ENCODE measurements at regions not wholly inside any gene's neighbourhood (a gene's known extent, or its start where the extent isn't known, plus 50 kb on each side); places are given as distances from the start of the nearest gene placed in this dataset.

GRCh38 chr7:124489082-124489819, 276.3 kb downstream of the GPR37 start:
- DNase-seq: no peak

GRCh38 chr7:124482229-124482628, 283.4 kb downstream of the GPR37 start:
- no peak for DNase-seq

GRCh38 chr7:124480821-124481290, 284.7 kb downstream of the GPR37 start:
- no peak for DNase-seq

GRCh38 chr7:124480036-124480820, 285.4 kb downstream of the GPR37 start:
- no peak for DNase-seq

- no peak for DNase-seq
Observed at GRCh38 chr7:124462249-124462648, 303.3 kb downstream of the GPR37 start.

- DNase-seq: no peak
Observed at GRCh38 chr7:124460555-124460954, 305.0 kb downstream of the GPR37 start.

GRCh38 chr7:124460056-124460450, 305.5 kb downstream of the GPR37 start:
- DNase-seq: no peak

- no peak for DNase-seq
Observed at GRCh38 chr7:124459101-124460055, 306.2 kb downstream of the GPR37 start.

GRCh38 chr7:124457841-124458240, 307.8 kb downstream of the GPR37 start:
- no peak for DNase-seq

- no peak for DNase-seq
Observed at GRCh38 chr7:124456286-124456685, 309.3 kb downstream of the GPR37 start.

GRCh38 chr7:124452186-124452585, 313.4 kb downstream of the GPR37 start:
- DNase-seq: no peak

- DNase-seq: no peak
Observed at GRCh38 chr7:124449896-124450295, 315.7 kb downstream of the GPR37 start.

- DNase-seq: no peak
Observed at GRCh38 chr7:124444696-124445480, 320.7 kb downstream of the GPR37 start.

- DNase-seq: no peak
Observed at GRCh38 chr7:124443762-124444161, 321.8 kb downstream of the GPR37 start.

GRCh38 chr7:124440081-124440480, 325.5 kb downstream of the GPR37 start:
- no peak for DNase-seq

GRCh38 chr7:124432009-124432578, 333.5 kb downstream of the GPR37 start:
- no peak for DNase-seq

- DNase-seq: no peak
Observed at GRCh38 chr7:124429923-124430322, 335.7 kb downstream of the GPR37 start.

GRCh38 chr7:124428781-124429180, 336.8 kb downstream of the GPR37 start:
- DNase-seq: no peak

GRCh38 chr7:124426621-124427020, 339.0 kb downstream of the GPR37 start:
- no peak for DNase-seq

- no peak for DNase-seq
Observed at GRCh38 chr7:124423863-124424262, 341.7 kb downstream of the GPR37 start.

- DNase-seq: no peak
Observed at GRCh38 chr7:124422081-124422480, 343.5 kb downstream of the GPR37 start.

- no peak for DNase-seq
Observed at GRCh38 chr7:124420367-124420766, 345.2 kb downstream of the GPR37 start.

Data from NCI-H2029 treated with DMSO at 0.1 percent for 48 hours (cell line).